ENCODE measurements at regions not wholly inside any gene's neighbourhood (a gene's known extent, or its start where the extent isn't known, plus 50 kb on each side); places are given as distances from the start of the nearest gene placed in this dataset.

GRCh38 chr7:112886208-112886607, 96.0 kb upstream of the TMEM168 start:
- DNase-seq (ENCODE audit: low read depth in 2 of 3, low spot score in 1 of 3): no peak

DNA sequence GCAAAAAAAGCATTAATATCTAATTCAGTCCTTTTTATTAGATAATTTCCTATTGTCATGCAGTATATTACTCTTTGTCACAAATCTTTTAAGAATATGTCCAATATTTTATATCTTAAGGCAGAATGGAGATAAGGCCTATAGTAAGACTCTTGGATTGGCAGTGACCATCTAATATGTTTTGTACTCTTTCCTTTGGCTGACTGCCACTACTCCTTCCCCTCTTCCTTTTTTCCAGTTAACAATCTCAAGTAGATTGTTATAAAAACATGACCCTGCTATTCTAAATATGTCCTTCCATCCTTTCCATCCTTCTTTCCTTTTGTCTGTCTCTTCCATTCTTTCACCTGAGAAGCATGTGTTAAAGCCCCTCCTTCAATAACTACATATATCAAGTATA, 92.8 kb upstream of the TMEM168 start:
- DNase-seq (ENCODE audit: low read depth in 2 of 3, low spot score in 1 of 3): no peak

GRCh38 chr7:112882511-112882910, 92.3 kb upstream of the TMEM168 start:
- DNase-seq (ENCODE audit: low read depth in 2 of 3, low spot score in 1 of 3): no peak

DNA sequence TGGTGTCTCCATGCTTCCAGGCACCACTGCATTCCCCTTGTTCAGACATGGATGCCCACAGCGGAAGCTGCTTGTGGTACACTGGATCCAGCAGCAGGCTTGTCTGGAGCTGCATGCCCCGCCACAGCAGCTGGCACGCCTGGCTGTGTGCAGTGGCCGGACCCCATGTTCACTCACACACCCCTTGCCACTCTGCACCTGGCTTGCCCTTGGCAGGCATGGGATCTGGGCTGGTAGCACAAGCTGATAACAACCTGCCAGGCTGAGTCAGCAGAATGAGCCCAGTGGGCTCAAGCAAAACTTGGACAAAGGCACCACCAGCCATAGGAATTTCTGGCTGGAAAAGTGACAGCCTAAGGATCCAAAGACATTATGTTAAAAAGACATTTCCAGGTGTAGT, 91.8 kb upstream of the TMEM168 start:
- DNase-seq (ENCODE audit: low read depth in 2 of 3, low spot score in 1 of 3): no peak

- DNase-seq (ENCODE audit: low read depth in 2 of 3, low spot score in 1 of 3): no peak
Measured at GRCh38 chr7:112880818-112881418, 90.7 kb upstream of the TMEM168 start.

- DNase-seq (ENCODE audit: low read depth in 2 of 3, low spot score in 1 of 3): no peak
Measured at GRCh38 chr7:112877691-112878460, 87.7 kb upstream of the TMEM168 start.

DNA sequence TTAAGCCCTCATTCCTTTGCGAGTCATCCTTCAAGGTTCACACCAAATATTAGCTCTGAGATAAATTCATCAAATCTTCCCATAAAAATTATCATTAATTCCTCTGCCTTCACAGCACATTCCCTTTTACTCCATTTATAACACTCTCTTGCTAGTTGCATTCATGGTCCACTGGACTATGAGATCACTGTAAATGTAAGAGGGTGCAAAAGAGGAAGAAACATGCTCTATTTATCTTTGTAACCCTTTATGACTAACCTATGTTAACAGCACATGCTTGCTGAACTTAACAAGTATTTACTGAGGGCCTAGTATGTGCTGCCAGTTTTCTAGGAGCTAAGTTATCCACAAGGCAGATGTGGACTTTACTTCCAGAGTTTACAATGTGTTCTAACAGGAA, 86.7 kb upstream of the TMEM168 start:
- no peak for DNase-seq (ENCODE audit: low read depth in 2 of 3, low spot score in 1 of 3)

DNA sequence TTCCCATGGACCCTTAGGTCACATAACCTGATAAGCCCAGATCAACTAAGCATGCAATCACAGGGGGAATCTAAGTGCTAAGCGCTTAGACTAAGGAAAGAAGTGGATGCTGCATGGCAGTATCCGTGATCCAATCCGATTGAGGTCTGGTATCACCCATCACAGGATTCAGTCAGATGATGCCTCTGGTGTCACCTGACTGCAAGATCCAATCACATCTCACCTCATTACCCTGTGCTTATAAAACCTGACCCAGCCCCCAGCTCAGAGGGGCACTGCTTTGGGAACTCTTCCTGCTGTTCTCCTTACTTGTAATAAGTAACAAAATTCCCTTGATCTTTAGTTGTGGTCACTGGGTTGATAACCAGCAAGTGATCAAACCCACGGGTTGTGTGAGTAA, 84.7 kb upstream of the TMEM168 start:
- no peak for DNase-seq (ENCODE audit: low read depth in 2 of 3, low spot score in 1 of 3)

GRCh38 chr7:112873831-112874553, 83.8 kb upstream of the TMEM168 start:
- no peak for DNase-seq (ENCODE audit: low read depth in 2 of 3, low spot score in 1 of 3)

GRCh38 chr7:112869111-112869774, 79.0 kb upstream of the TMEM168 start:
- peak; percentile 36 to 52 (median 36) for DNase-seq (ENCODE audit: low read depth in 2 of 3, low spot score in 1 of 3)

- DNase-seq (ENCODE audit: low read depth in 2 of 3, low spot score in 1 of 3): no peak
Measured at GRCh38 chr7:112868609-112869008, 78.4 kb upstream of the TMEM168 start.

- DNase-seq (ENCODE audit: low read depth in 2 of 3, low spot score in 1 of 3): no peak
Measured at GRCh38 chr7:112866424-112866823, 76.2 kb upstream of the TMEM168 start.

- DNase-seq (ENCODE audit: low read depth in 2 of 3, low spot score in 1 of 3): no peak
Measured at GRCh38 chr7:112864380-112864779, 74.2 kb upstream of the TMEM168 start.

DNA sequence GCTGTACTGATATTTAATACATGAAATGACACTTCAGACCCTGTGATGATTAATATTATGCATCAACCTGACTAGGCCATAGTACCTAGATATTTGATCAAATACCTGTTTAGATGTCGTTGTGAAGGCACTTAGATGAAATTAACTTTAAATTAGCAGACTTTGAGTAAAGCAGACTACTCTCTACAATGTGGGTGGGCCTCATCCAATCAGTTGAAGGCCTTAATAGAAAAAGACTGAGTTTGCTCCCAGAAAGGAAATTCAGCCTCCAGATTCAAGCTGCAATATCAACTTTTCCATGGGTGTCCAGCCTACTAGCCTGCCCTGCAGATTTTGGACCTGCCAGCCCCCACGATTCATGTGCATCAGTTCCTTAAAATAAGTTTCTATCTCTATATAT, 68.6 kb upstream of the TMEM168 start:
- DNase-seq (ENCODE audit: low read depth in 2 of 3, low spot score in 1 of 3): no peak

GRCh38 chr7:112855227-112855626, 65.0 kb upstream of the TMEM168 start:
- no peak for DNase-seq (ENCODE audit: low read depth in 2 of 3, low spot score in 1 of 3)

GRCh38 chr7:112854169-112854568, 64.0 kb upstream of the TMEM168 start:
- DNase-seq (ENCODE audit: low read depth in 2 of 3, low spot score in 1 of 3): no peak

DNA sequence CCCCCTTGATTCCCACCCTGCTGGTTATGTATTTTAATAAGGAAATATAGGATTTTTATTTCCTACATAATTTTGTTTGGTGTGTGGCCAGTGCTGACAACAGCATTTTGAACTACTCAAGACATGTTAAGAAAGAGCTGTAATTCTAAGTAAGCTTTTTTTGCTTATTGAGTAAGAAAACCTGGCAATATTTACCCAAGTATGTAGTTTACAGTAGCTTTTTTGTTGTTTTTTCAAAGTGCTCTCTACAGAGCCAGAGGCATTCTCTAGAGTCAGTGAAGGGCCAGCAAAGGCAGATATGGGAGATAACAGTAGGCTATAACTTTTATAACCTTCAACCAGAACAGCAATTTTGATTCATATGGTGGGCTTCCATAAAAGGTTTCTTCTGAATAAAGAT, 63.2 kb upstream of the TMEM168 start:
- no peak for DNase-seq (ENCODE audit: low read depth in 2 of 3, low spot score in 1 of 3)

- DNase-seq (ENCODE audit: low read depth in 2 of 3, low spot score in 1 of 3): no peak
Measured at GRCh38 chr7:112843151-112843550, 53.0 kb upstream of the TMEM168 start.
